ENCODE measurements at regions not wholly inside any gene's neighbourhood (a gene's known extent, or its start where the extent isn't known, plus 50 kb on each side); places are given as distances from the start of the nearest gene placed in this dataset.

GRCh38 chr10:131824371-131825149 lies 76.2 kb upstream of the PPP2R2D start:
- TF ChIP-seq, protein P1, sequence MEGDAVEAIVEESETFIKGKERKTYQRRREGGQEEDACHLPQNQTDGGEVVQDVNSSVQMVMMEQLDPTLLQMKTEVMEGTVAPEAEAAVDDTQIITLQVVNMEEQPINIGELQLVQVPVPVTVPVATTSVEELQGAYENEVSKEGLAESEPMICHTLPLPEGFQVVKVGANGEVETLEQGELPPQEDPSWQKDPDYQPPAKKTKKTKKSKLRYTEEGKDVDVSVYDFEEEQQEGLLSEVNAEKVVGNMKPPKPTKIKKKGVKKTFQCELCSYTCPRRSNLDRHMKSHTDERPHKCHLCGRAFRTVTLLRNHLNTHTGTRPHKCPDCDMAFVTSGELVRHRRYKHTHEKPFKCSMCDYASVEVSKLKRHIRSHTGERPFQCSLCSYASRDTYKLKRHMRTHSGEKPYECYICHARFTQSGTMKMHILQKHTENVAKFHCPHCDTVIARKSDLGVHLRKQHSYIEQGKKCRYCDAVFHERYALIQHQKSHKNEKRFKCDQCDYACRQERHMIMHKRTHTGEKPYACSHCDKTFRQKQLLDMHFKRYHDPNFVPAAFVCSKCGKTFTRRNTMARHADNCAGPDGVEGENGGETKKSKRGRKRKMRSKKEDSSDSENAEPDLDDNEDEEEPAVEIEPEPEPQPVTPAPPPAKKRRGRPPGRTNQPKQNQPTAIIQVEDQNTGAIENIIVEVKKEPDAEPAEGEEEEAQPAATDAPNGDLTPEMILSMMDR (conservative IDR thresholded peaks at IDR 0.05; ENCODE audit: low read depth, low read length), result no peak
- no peak for TF ChIP-seq EZH2 (IDR thresholded peaks at IDR 0.05; ENCODE audit: borderline replicate concordance, low read depth, low read length, poor library complexity, severe bottlenecking)
